Trophoblast cell (in vitro differentiated cells and primary cell): ENCODE measurements at regions not wholly inside any gene's neighbourhood (a gene's known extent, or its start where the extent isn't known, plus 50 kb on each side); places are given as distances from the start of the nearest gene placed in this dataset.

Source experiments
- DNase-seq, 2 donors: peaks; one replicate each; pipeline ENCODE4 v3.0.0-alpha.2; 2016
- H2AFZ ChIP-seq: 2 replicates; pipeline ENCODE4 v1.6.1; 2013; ENCODE audit warnings: low read length, moderate library complexity, mild to moderate bottlenecking; ENCODE audit not compliant: insufficient read depth, poor library complexity
- H2AK5ac ChIP-seq: 2 replicates; pipeline ENCODE4 v1.6.1; 2013; ENCODE audit warnings: mild to moderate bottlenecking, low read length
- H2BK120ac ChIP-seq: 2 replicates; pipeline ENCODE4 v1.6.1; 2013; ENCODE audit warnings: low read length, mild to moderate bottlenecking, moderate library complexity; ENCODE audit not compliant: insufficient read depth, poor library complexity
- H2BK12ac ChIP-seq: 2 replicates; pipeline ENCODE4 v1.6.1; 2013; ENCODE audit warnings: mild to moderate bottlenecking, low read length, moderate library complexity
- H2BK5ac ChIP-seq: 2 replicates; pipeline ENCODE4 v1.6.1; 2013; ENCODE audit warnings: low read length, low read depth, moderate library complexity, mild to moderate bottlenecking; ENCODE audit not compliant: poor library complexity
- H3K14ac ChIP-seq: 2 replicates; pipeline ENCODE4 v1.6.1; 2013; ENCODE audit warnings: mild to moderate bottlenecking, low read length
- H3K18ac ChIP-seq: 2 replicates; pipeline ENCODE4 v1.6.1; 2013; ENCODE audit warnings: mild to moderate bottlenecking, low read length
- H3K23ac ChIP-seq: 2 replicates; pipeline ENCODE4 v1.6.1; 2013; ENCODE audit warnings: low read length
- H3K27ac ChIP-seq: 2 replicates; pipeline ENCODE4 v1.5.1; 2013; ENCODE audit warnings: low read depth, mild to moderate bottlenecking, inconsistent platforms, low read length, moderate library complexity
- H3K27me3 ChIP-seq: 2 replicates; pipeline ENCODE4 v1.6.1; 2013; ENCODE audit warnings: inconsistent platforms, mild to moderate bottlenecking, low read length, moderate library complexity; ENCODE audit not compliant: insufficient read depth
- H3K36me3 ChIP-seq, 2 experiments: 1 replicate in 1 of 2; 2 replicates in 1 of 2; pipeline ENCODE4 v1.6.1; 2013; ENCODE audit warnings: low read length in 2 of 2, mild to moderate bottlenecking in 2 of 2, moderate library complexity in 1 of 2; ENCODE audit not compliant: insufficient read depth in 2 of 2, control insufficient read depth in 1 of 2
- H3K4ac ChIP-seq: 2 replicates; pipeline ENCODE4 v1.6.1; 2013; ENCODE audit warnings: low read depth, mild to moderate bottlenecking, low read length, moderate library complexity
- H3K4me1 ChIP-seq, 2 experiments: 1 replicate in 1 of 2; 2 replicates in 1 of 2; pipeline ENCODE4 v1.6.1; 2013; ENCODE audit warnings: low read length in 2 of 2, mild to moderate bottlenecking in 2 of 2, moderate library complexity in 1 of 2; ENCODE audit not compliant: insufficient read depth in 2 of 2, control insufficient read depth in 1 of 2
- H3K4me2 ChIP-seq: 2 replicates; pipeline ENCODE4 v1.6.1; 2013; ENCODE audit warnings: inconsistent platforms, mild to moderate bottlenecking, low read length, moderate library complexity
- H3K4me3 ChIP-seq: 2 replicates; pipeline ENCODE4 v1.5.1; 2013; ENCODE audit warnings: mild to moderate bottlenecking, low read depth, low read length, inconsistent platforms
- H3K79me1 ChIP-seq: one replicate; pipeline ENCODE4 v1.6.1; 2013; ENCODE audit warnings: low read length
- H3K79me2 ChIP-seq: 2 replicates; pipeline ENCODE4 v1.6.1; 2013; ENCODE audit warnings: low read length, mild to moderate bottlenecking; ENCODE audit not compliant: control insufficient read depth, insufficient read depth, poor library complexity
- H3K9ac ChIP-seq: 2 replicates; pipeline ENCODE4 v1.6.1; 2013; ENCODE audit warnings: mild to moderate bottlenecking, low read length
- H3K9me3 ChIP-seq: 2 replicates; pipeline ENCODE4 v1.6.1; 2013; ENCODE audit warnings: low read depth, mild to moderate bottlenecking, control low read depth, inconsistent platforms, low read length; ENCODE audit not compliant: insufficient read depth
- H4K12ac ChIP-seq: 2 replicates; pipeline ENCODE4 v1.6.1; 2013; ENCODE audit warnings: low read depth, mild to moderate bottlenecking, low read length, moderate library complexity
- H4K8ac ChIP-seq: 2 replicates; pipeline ENCODE4 v1.6.1; 2013; ENCODE audit warnings: low read depth, mild to moderate bottlenecking, low read length, moderate library complexity
- H4K91ac ChIP-seq: one replicate; pipeline ENCODE4 v1.6.1; 2013; ENCODE audit warnings: low read depth, mild to moderate bottlenecking, low read length, moderate library complexity
- WGBS: extraction: QIAGEN DNeasy Blood & Tissue Kit; methylation state at CpG from one replicate; pipeline ENCODE4 v1.1.7; 2013; ENCODE audit warnings: missing lambda C conversion rate; ENCODE audit not compliant: insufficient read length, insufficient coverage; ENCODE audit errors: extremely low coverage; 5-methylcytosine and 5-hydroxymethylcytosine counted together

DNA sequence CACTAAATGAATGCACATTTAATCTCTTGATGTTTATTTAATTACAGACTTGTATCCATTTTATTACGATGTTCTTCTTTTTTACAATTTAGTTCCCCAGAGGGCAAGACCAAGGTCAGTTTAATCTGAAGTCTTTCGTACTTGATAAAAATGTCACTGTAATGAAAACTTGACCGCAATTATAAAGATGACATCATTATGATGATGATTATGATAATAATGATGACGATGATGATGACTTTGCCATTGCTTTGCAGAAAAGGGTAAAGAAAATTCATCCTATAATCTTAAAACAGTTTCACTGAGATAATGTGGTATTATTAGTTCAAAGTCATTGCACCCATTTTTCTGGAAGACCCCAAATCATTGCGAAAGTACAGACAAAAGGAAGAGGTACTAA lies 290.1 kb downstream of the NEBL start:
- no peak for DNase-seq
- Histone ChIP-seq H2AFZ (no peak overlapping the region), H2BK120ac (no peak overlapping the region), H3K36me3 (no peaks in the 10 kb centered on the region), H2AK5ac (no peak overlapping the region), H3K79me2 (no peaks in the 10 kb centered on the region), H3K23ac (no peak overlapping the region), H2BK5ac (no peak overlapping the region), H3K27me3 (no peaks in the 10 kb centered on the region), H3K79me1 (no peaks in the 10 kb centered on the region), H4K12ac (no peak overlapping the region), H3K4me3 (no peak overlapping the region), H3K9me3 (no peaks in the 10 kb centered on the region), H4K8ac (no peak overlapping the region), H3K14ac (no peak overlapping the region), H3K4me2 (no peak overlapping the region), H3K4ac (no peak overlapping the region), H3K9ac (no peak overlapping the region), H3K4me1 (no peaks in the 10 kb centered on the region), H2BK12ac (no peak overlapping the region), H3K27ac (no peak overlapping the region), H3K18ac (no peak overlapping the region), H4K91ac (no peak overlapping the region)
- no CpG with 5 or more reads among the region's 5 CpGs for WGBS

GRCh38 chr10:20601941-20602461 lies 295.1 kb downstream of the NEBL start:
- Histone ChIP-seq H3K4me3 (no peak overlapping the region), H3K9ac (no peak overlapping the region), H4K91ac (no peak overlapping the region), H3K27ac (no peak overlapping the region), H3K36me3 (no peaks in the 10 kb centered on the region), H3K23ac (no peak overlapping the region), H3K79me1 (no peaks in the 10 kb centered on the region), H3K4ac (no peak overlapping the region), H2BK120ac (no peak overlapping the region), H3K9me3 (no peaks in the 10 kb centered on the region), H3K18ac (no peak overlapping the region), H3K27me3 (no peaks in the 10 kb centered on the region), H4K8ac (no peak overlapping the region), H2AFZ (no peak overlapping the region), H2AK5ac (no peak overlapping the region), H3K4me2 (no peak overlapping the region), H2BK5ac (no peak overlapping the region), H3K4me1 (peaks cover 3 to 7% of the 10 kb centered on the region in 2 experiments), H4K12ac (no peak overlapping the region), H3K14ac (no peak overlapping the region), H3K79me2 (no peaks in the 10 kb centered on the region), H2BK12ac (no peak overlapping the region)
- no peak for DNase-seq
- no CpG with 5 or more reads among the region's 1 CpG for WGBS

GRCh38 chr10:20598590-20598989 lies 298.5 kb downstream of the NEBL start:
- no peak overlapping the region for H3K18ac ChIP-seq
- H3K14ac ChIP-seq = no peak overlapping the region
- no peak overlapping the region for H3K4ac ChIP-seq
- H3K4me3 ChIP-seq = no peak overlapping the region
- no peak overlapping the region for H3K4me2 ChIP-seq
- H4K91ac ChIP-seq = no peak overlapping the region
- no peak overlapping the region for H2AFZ ChIP-seq
- no peak overlapping the region for H4K8ac ChIP-seq
- H2BK12ac ChIP-seq = peak overlapping the region; percentile 17
- no CpG with 5 or more reads among the region's 3 CpGs for WGBS
- no peak overlapping the region for H2AK5ac ChIP-seq
- no peak overlapping the region for H3K9ac ChIP-seq
- no peak overlapping the region for H3K23ac ChIP-seq
- no peaks in the 10 kb centered on the region for H3K79me1 ChIP-seq
- no peak overlapping the region for H3K27ac ChIP-seq
- no peaks in the 10 kb centered on the region for H3K27me3 ChIP-seq
- no peak overlapping the region for H2BK5ac ChIP-seq
- peak; percentile 27 to 50 for DNase-seq
- no peaks in the 10 kb centered on the region for H3K79me2 ChIP-seq
- H4K12ac ChIP-seq = peak overlapping the region; percentile 78
- H3K9me3 ChIP-seq = no peaks in the 10 kb centered on the region
- H2BK120ac ChIP-seq = no peak overlapping the region
- peaks cover 3 to 7% of the 10 kb centered on the region in 2 experiments for H3K4me1 ChIP-seq
- no peaks in the 10 kb centered on the region for H3K36me3 ChIP-seq

- H3K79me1 ChIP-seq = no peaks in the 10 kb centered on the region
- H3K4me1 ChIP-seq = peaks cover 3 to 7% of the 10 kb centered on the region in 2 experiments
- no peak overlapping the region for H4K91ac ChIP-seq
- no peak overlapping the region for H3K4me3 ChIP-seq
- H2AK5ac ChIP-seq = no peak overlapping the region
- H4K12ac ChIP-seq = no peak overlapping the region
- H3K36me3 ChIP-seq = no peaks in the 10 kb centered on the region
- H3K27ac ChIP-seq = no peak overlapping the region
- H2BK5ac ChIP-seq = no peak overlapping the region
- no peak overlapping the region for H3K9ac ChIP-seq
- peak in 1 of 2 donors; percentile 44 for DNase-seq
- no peak overlapping the region for H2BK12ac ChIP-seq
- no peak overlapping the region for H2BK120ac ChIP-seq
- H3K9me3 ChIP-seq = no peaks in the 10 kb centered on the region
- H3K23ac ChIP-seq = no peak overlapping the region
- H3K79me2 ChIP-seq = no peaks in the 10 kb centered on the region
- H4K8ac ChIP-seq = no peak overlapping the region
- no peak overlapping the region for H3K18ac ChIP-seq
- H3K4ac ChIP-seq = no peak overlapping the region
- H3K4me2 ChIP-seq = no peak overlapping the region
- H2AFZ ChIP-seq = no peak overlapping the region
- no CpG with 5 or more reads among the region's 2 CpGs for WGBS
- no peaks in the 10 kb centered on the region for H3K27me3 ChIP-seq
- H3K14ac ChIP-seq = no peak overlapping the region
Measured at GRCh38 chr10:20596911-20597310, 300.2 kb downstream of the NEBL start.
